DND-41 (cell line): ENCODE measurements at regions not wholly inside any gene's neighbourhood (a gene's known extent, or its start where the extent isn't known, plus 50 kb on each side); places are given as distances from the start of the nearest gene placed in this dataset.

ENCODE experiments used
- ATAC-seq: fragments of 200-7000 bp; cut with Tn5 transposase; 3 replicates; pipeline ENCODE4 v1.9.1; 2021; ENCODE audit warnings: low read depth; ENCODE audit not compliant: insufficient read depth
- DNase-seq: peaks from one replicate; pipeline ENCODE4 v3.0.0-alpha.2; 2020
- H2AFZ ChIP-seq: 2 replicates; pipeline ENCODE4 v1.6.0; 2012; ENCODE audit warnings: low read depth, low read length
- H3K27ac ChIP-seq: 2 replicates; pipeline ENCODE4 v1.5.1; 2012; ENCODE audit warnings: low read length, inconsistent platforms
- H3K27me3 ChIP-seq: fragments of 200-600 bp; sonication (generic); 2 replicates; pipeline ENCODE4 v1.6.0; 2012; ENCODE audit warnings: low read length, mild to moderate bottlenecking, inconsistent platforms; ENCODE audit not compliant: insufficient read depth, poor library complexity
- H3K36me3 ChIP-seq: 2 replicates; pipeline ENCODE4 v1.5.1; 2012; ENCODE audit warnings: low read length, inconsistent platforms; ENCODE audit not compliant: insufficient read depth
- H3K4me1 ChIP-seq: 2 replicates; pipeline ENCODE4 v1.5.1; 2012; ENCODE audit warnings: mild to moderate bottlenecking, low read length; ENCODE audit not compliant: insufficient read depth
- H3K4me2 ChIP-seq: 2 replicates; pipeline ENCODE4 v1.6.0; 2012; ENCODE audit warnings: mild to moderate bottlenecking, moderate library complexity, low read length, inconsistent platforms; ENCODE audit not compliant: insufficient read depth
- H3K4me3 ChIP-seq, 2 experiments: fragments of 200-600 bp in 1 of 2; shearing (Covaris generic) in 1 of 2; 2 replicates each; pipeline ENCODE4 v1.5.1; 2012 to 2016; ENCODE audit warnings: inconsistent platforms in 2 of 2, low read length in 2 of 2, mild to moderate bottlenecking in 2 of 2, low read depth in 1 of 2, moderate library complexity in 1 of 2
- H3K79me2 ChIP-seq: 2 replicates; pipeline ENCODE4 v1.6.0; 2012; ENCODE audit warnings: low read length, inconsistent platforms; ENCODE audit not compliant: insufficient read depth
- H3K9ac ChIP-seq: 2 replicates; pipeline ENCODE4 v1.6.0; 2012; ENCODE audit warnings: low read depth, mild to moderate bottlenecking, inconsistent platforms, low read length, moderate library complexity
- H3K9me3 ChIP-seq: 2 replicates; pipeline ENCODE4 v1.5.1; 2012; ENCODE audit warnings: low read length, moderate library complexity, mild to moderate bottlenecking, inconsistent platforms; ENCODE audit not compliant: insufficient read depth, severe bottlenecking
- H4K20me1 ChIP-seq: 2 replicates; pipeline ENCODE4 v1.6.0; 2012; ENCODE audit warnings: low read length; ENCODE audit not compliant: insufficient read depth
- CTCF ChIP-seq: IDR thresholded peaks from 2 replicates; pipeline ENCODE4 v1.5.1; 2012; ENCODE audit warnings: borderline replicate concordance, low read length, moderate library complexity, mild to moderate bottlenecking; ENCODE audit not compliant: poor library complexity, severe bottlenecking; ENCODE audit errors: extremely low read depth
- EZH2 ChIP-seq: IDR thresholded peaks from 3 replicates; pipeline ENCODE4 v1.6.1; 2012; ENCODE audit warnings: borderline replicate concordance, low read depth, mild to moderate bottlenecking, moderate library complexity, low read length, inconsistent platforms; ENCODE audit not compliant: severe bottlenecking

DNA sequence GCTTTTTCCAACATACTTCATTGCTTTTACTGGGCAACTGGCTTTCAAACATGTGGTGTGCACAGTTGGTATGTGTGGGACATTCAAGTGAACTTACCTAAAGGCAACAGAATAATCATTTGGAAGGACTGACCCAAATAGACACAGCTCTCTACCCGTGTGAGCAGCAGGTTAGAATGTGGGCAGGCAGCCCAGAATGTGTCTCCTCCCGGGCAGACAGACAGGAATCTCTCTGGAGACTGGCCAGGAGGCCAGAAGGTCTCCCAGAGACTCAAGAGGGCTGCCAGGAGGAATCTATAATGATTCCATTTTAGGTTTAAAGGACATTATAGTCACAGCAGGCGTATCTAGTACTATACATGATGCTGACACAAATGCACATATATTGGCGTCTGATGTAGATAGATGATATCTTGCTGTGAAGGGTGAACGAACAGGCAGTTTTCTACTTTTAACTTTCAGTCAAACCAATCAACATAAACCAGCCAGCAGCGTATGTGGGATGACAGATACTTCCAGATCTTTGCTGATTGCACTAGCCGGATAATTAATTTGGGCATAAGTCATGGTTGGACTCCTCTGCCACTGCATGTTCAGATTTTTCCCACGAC is 297.4 kb upstream of the ZNF608 start:
- Histone ChIP-seq H3K79me2 (no peaks in the 10 kb centered on the region), H3K4me3 (no peak overlapping the region), H3K27ac (no peak overlapping the region), H3K4me1 (0 out of 2 replicates have a peak, but pooled peaks cover 4% of the 10 kb centered on the region), H2AFZ (no peak overlapping the region), H3K9me3 (no peaks in the 10 kb centered on the region), H4K20me1 (no peaks in the 10 kb centered on the region), H3K4me2 (no peak overlapping the region), H3K9ac (no peak overlapping the region), H3K27me3 (no peaks in the 10 kb centered on the region), H3K36me3 (no peaks in the 10 kb centered on the region)
- TF ChIP-seq CTCF, result no peak
- no peak for TF ChIP-seq EZH2
- no peak for DNase-seq
- no peak for ATAC-seq

- Histone ChIP-seq H3K4me1 (0 out of 2 replicates have a peak, but pooled peaks cover 4% of the 10 kb centered on the region), H3K79me2 (no peaks in the 10 kb centered on the region), H4K20me1 (no peaks in the 10 kb centered on the region), H3K9ac (no peak overlapping the region), H3K36me3 (no peaks in the 10 kb centered on the region), H3K4me3 (no peak overlapping the region), H3K27ac (no peak overlapping the region), H2AFZ (no peak overlapping the region), H3K4me2 (no peak overlapping the region), H3K27me3 (no peaks in the 10 kb centered on the region), H3K9me3 (no peaks in the 10 kb centered on the region)
- ATAC-seq (no peak), DNase-seq (no peak)
- TF ChIP-seq CTCF (no peak), EZH2 (no peak)
These were observed 298.2 kb upstream of the ZNF608 start for GRCh38 chr5:125044491-125045282.

GRCh38 chr5:125045646-125046045 is 299.2 kb upstream of the ZNF608 start:
- Histone ChIP-seq H3K36me3 (no peaks in the 10 kb centered on the region), H3K9ac (no peak overlapping the region), H3K4me1 (0 out of 2 replicates have a peak, but pooled peaks cover 4% of the 10 kb centered on the region), H3K27me3 (no peaks in the 10 kb centered on the region), H3K79me2 (no peaks in the 10 kb centered on the region), H3K4me2 (no peak overlapping the region), H3K27ac (no peak overlapping the region), H3K4me3 (no peak overlapping the region), H4K20me1 (no peaks in the 10 kb centered on the region), H2AFZ (no peak overlapping the region), H3K9me3 (no peaks in the 10 kb centered on the region)
- TF ChIP-seq CTCF, result no peak
- ATAC-seq (no peak), DNase-seq (no peak)

DNA sequence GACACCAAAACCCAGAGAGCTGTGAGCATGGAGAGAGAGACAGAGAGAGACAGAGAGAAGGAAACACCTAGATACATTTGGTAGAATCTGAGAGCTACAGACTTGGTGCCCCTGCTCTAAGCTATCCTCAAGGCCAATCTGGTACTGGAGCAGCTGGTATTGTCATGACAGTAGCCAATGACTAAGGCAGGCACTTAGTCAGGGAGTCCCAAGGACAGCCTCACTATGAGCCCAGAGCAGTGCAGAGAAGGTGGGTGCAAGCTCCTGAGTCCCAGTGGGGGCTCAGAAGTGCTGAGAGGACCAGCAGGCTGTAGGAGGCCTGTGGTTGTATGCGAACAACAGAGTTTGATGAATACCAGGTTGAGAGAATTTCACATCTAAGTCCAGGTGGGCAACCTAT is 300.4 kb upstream of the ZNF608 start:
- H3K9ac ChIP-seq, result no peak overlapping the region
- DNase-seq (no peak), ATAC-seq (no peak)
- no peaks in the 10 kb centered on the region for H3K79me2 ChIP-seq
- no peak for TF ChIP-seq CTCF
- 0 out of 2 replicates have a peak, but pooled peaks cover 2% of the 10 kb centered on the region for H3K4me1 ChIP-seq
- no peak overlapping the region for H3K4me2 ChIP-seq
- H3K36me3 ChIP-seq, result no peaks in the 10 kb centered on the region
- H3K4me3 ChIP-seq, result no peak overlapping the region
- no peaks in the 10 kb centered on the region for H4K20me1 ChIP-seq
- no peak overlapping the region for H3K27ac ChIP-seq
- H2AFZ ChIP-seq, result no peak overlapping the region
- no peaks in the 10 kb centered on the region for H3K27me3 ChIP-seq
- no peaks in the 10 kb centered on the region for H3K9me3 ChIP-seq
